Right forelimb (tissue), 1 donor: ENCODE measurements at regions not wholly inside any gene's neighbourhood (a gene's known extent, or its start where the extent isn't known, plus 50 kb on each side); places are given as distances from the start of the nearest gene placed in this dataset.

Experiments used
- DNase-seq: peaks from one replicate; pipeline ENCODE4 v3.0.0-alpha.2; 2018

DNA sequence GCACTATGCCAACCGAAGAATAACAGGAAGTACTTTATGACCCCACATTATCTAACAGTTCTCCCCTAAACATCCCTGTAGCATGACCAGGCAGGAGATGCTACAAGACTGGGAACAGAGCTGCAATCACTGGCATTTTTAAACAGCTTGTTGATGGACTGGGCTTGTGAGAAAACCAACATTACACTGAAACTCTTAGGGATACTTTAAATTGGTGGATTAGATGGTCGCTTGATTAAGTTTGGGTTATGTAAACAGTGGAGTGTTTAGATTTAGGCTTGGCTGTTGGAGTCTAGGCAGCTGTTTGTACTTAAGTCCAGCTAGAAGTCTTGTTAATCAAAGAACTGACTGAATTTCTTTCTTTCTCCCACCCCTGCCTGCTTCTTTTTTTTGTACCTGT lies 234.1 kb upstream of the BMP2 start:
- no peak for DNase-seq

DNA sequence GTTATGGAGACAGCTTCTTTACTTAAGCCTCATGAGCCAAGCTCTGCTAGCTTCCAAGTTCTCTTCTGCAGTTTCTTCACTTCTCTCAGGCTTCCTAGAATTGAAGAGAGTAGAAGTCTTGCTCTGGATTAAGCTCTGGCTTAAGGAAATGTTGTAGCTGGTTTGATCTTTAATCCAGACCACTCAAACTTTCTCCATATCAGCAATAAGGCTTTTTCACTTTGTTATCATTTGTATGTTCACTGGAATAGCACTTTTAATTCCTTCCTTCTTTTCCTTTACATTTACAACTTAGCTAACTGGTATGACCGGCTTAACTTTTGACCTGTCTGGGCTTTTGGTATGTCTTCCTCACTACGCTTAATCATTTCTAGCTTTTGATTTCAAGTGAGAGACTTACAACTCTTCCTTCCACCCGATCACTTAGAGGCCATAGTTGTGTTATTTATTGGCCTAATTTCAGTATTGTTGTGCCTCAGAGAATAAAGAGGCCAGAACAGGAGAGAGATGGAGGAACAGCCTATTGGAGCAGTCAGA lies 236.6 kb upstream of the BMP2 start:
- no peak for DNase-seq

DNA sequence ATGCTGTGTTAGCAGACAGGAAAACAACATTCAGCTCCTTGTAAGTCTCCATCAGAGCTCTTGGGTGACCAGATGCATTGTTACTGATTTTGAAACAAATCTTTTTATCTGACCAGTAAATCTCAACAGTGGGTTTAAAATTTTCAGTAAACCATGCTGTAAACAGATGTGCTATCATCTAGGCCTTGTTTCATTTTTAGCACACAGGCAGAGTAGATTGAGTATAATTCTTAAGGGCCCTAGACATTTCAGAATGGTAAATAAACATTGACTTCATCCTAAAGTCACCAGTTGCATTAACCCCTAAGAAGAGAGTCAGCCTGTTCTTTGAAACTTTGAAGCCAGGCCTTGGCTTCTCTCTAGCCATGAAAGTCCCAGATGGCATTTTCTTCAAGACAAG lies 237.2 kb upstream of the BMP2 start:
- no peak for DNase-seq

DNA sequence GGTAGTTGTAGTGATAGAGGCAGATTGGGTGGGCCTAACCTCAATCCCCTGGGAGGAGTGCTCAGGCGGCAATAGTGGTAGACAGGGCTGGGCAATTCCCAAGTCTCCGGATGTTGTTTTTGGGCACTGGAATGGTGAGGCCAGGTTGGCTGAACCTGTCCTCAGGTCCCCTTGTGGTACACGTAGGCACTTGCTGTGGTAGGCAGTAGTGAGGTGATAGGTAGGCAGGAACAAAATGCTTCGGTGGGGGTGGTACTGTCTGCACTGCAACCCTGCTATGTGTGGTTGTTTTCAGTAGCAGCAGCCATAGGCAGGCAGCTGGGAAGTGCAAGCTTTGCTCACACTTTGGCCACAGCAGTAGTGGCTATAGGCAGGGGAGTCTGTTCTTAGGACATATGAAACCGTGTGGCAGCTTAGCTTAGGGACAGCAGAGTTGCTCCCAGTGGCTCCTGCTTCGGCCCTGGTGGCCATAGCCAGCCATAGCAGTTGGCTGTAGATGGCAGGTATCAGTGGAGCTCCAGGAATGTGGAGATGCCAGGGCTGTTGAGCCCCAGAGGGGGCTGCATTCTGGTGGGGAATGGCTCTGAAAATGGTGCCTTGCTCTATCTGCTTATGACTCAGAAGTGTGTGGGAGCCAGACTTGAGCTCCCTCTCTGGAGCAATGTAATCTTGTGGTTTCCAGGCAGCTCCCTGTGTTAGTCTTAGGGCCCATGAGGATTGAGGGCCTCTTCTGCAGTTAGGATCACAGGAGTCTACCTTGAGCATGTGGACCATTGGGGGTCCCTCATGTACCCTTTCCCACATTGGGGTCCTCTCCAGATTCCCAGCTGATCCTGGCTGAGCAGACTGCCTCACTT lies 241.8 kb upstream of the BMP2 start:
- DNase-seq: no peak

DNA sequence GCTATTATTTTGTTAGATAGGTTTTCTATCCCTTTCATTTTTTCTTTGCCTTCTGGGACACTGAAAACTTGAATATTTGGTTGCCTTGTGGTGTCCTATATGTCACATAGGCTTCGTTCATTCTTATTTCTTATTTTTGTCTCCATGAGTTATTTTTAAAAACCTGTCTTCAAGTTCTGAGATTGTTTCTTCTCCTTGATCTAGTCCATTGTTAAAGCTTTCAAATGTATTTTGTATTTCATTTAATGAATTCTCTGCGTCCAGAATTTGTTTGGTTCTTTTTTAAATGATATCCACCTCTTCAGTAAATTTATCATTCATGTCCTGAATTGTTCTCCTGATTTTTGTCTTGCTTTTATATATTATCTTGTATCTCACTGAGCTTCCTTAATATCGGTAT lies 243.2 kb upstream of the BMP2 start:
- no peak for DNase-seq

DNA sequence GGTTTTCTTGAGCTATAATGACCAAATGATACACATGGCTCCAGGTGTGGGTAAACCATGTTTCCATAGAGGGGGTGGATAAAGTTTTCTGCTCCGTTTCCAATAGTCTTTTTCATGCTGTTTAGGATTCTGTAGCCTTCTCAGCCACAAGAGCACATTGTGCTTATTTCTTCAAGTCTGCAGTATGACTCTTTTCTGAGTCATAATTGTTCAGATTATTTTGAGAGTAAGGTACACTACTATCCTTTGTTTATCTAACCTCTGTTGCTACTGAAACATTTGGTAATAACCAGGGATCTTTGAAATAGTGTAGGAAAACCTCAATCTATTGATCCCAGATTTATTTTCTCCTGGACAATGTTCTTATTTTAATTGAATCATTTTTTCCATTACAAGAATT lies 247.9 kb upstream of the BMP2 start:
- no peak for DNase-seq

DNA sequence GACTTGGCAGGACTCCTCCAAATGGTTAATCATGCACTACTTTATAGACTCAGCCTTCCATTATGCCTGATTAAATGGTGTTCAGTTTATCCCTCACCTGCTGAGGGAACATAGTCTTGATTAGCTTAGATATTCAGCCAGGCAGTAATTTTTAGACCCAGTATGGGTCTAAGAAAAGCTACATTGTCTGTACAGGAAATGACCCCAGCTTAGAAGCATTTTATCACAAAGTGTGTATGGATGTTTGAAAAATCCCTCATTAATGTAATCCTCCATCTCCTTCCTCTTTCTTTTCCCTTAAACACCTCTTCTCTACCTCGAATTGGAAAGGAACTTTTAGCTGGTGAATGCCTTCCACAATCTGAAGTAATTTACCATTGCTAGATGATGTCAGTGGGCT lies 252.2 kb upstream of the BMP2 start:
- no peak for DNase-seq

DNA sequence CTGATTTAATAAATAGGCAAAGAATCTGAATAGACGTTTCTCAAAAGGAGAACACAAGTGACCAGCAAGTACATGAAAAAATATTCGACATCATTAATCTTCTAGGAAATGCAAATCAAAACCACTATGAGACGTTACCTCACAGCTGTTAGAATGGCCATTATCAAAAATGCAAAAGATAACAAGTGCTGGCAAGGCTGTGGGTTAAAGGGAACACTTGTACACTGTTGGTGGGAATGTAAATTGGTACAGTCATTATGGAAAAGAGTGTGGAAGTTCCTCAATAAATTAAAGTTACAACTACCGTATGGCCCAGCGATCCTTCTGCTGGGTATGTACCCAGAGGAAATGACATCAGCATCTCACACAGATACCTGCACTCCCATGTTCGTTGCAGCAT lies 253.9 kb upstream of the BMP2 start:
- no peak for DNase-seq

DNA sequence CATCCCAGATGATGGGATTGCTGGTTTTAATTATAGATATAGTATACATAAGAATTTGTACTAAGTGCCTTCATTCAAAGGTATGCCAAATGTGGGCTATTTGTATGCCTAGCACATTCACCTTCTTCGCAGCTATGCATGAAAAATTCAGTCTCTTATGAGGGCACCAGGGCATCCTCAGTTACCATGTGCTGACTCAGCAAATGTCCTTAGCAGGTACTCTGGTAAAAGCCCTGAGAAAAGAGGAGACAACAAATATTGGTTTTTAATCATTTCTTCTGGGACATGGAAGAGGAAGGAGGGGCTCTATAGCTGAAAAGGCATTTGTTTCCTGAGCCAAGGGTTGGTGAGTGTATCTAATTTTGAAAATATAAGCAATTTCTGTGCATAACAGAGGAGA lies 258.1 kb upstream of the BMP2 start:
- no peak for DNase-seq

DNA sequence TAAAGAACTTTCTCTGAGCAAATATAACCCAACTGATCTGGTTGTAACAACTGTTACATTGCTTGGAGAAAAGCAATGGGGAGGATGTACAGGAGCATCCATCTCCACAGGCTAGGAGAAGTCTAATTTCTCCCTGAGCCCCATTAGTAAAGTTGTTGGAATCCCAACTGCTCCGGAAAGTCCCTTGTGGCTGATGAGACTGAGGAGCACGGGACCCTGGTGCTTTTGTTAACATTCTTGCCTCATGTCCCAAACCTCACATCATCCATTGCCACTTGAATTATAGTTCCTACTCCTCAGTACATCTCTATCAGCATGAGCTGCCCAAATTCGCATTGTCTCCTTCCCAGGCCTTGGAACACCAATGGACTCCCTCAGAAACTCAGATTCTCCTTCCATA lies 260.6 kb upstream of the BMP2 start:
- no peak for DNase-seq

DNA sequence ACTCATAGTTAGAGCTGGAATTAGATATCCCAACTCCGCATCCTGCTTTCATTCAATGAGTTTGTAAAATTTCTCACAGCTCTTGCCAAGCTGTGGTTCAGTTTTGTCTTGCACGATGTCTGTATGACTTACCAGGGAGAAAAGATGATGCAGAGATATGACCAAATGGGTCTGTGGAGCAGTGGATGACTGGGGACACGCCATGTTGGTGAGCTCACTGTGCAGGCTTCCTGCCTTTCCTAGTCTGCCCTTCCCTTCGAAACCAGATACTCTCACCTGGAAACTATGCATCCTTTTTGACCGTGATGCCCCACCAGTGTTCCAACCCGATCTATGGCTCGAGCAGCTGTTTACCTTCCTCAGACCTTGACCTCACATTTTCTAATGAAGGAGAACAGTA lies 262.7 kb upstream of the BMP2 start:
- no peak for DNase-seq

DNA sequence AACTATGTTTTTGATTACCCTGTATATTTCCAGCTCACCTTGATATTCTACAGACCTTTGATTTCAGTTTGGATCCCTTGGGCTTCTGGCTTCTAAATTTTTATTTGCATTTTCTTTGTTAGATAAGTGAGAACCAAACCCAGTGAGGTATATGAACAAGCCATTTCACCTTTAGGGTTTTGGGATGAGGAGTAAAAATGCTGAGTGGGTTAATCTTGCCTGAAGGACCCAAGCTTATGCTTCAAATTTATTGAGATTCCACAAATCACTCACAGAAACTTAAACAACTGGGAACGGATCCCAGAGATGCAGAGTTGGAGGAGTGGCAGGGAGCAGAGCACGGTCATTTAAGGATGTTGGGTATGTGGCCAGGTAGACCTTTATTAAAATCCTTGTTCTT lies 263.3 kb upstream of the BMP2 start:
- no peak for DNase-seq

DNA sequence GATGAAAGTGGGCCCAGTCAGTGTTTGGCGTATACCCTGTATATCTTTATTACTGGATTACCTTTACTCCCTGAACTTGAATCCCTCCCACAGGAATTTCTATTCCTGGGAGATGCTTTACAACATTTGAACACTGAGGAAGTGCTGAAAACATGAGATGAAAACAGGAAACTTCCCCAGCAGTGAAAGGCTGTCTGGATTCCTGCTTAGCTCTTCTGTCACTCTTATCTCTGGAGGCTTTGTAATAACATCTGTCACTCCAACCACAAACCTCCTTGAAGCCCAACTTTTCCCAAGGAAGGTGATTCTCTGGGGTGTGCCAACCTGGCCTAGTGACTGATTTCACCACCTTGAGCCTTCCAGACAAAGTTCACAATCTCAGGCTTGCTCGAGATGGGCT lies 264.5 kb upstream of the BMP2 start:
- DNase-seq: no peak

DNA sequence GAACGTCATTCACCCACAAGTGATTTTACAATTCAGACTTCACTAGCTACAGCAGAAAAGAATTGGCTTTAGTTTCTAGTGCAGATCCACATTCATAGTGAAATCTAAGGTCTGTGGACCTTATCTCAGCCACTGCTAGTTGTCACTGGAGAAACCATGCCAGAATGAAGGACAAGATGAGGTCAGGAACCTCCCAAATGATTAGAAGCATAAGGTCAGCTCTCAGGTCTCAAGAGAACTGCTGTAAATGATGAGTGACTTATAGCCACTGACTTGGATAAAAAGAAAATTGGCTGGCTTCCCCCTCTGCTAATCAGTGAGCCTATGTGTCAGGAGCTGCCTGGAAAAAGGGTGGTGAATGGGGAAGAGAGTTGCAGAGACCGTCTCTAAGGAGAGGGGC lies 265.3 kb upstream of the BMP2 start:
- DNase-seq: no peak

DNA sequence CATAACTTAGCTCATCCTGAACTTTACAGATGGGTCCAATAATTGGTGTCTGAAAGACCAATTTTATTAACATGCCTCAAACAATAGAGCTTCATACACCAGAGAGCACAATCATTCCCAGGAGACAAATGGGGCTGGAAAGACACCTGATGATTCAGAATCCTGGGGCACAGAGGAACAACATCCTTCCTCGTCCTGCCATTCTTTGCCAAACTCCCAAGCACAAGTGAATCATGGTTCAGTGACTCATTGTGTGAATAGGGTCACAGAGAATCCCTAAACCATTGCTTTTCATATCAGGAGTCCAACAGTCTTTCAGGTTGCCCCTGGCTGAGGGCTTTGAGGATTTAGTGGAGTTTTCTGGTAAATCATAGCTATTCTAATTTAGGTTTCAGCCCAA lies 266.4 kb upstream of the BMP2 start:
- no peak for DNase-seq

DNA sequence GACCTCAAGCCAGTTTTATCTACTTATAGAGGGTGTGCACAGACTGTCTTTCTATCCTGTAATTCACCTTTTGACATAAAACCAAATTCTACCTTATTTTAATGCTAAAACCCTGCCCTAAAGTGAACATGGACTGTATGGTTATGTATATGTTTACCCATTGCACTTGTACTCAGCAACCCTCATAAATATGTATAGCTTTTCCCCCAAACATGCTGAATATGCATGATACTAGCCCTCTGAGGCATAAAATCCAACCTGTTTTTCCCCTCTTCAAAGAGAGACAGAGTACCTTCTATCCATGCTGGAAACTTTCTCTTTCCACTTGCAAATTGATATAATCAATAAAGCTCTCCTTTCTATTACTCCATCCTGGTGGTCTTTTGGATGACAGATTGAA lies 267.9 kb upstream of the BMP2 start:
- no peak for DNase-seq

DNA sequence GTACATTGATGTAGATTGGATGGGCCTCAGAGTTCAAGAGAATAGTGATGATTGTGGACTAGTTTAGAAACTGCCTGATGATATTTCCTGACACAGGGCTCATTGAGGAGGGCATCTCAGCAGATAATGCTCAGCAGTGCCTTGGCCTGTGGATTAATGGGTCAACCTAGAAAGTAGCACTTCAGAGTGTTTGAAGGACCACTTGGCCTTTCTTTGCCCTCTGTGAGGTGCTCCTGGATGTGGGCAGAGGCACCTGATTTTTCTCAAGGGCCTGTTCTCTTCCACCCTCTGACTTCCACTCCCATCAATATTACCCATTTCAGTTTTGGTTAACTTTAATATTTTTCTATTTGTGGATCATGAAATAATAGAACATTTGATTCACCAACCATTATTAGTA lies 270.6 kb upstream of the BMP2 start:
- no peak for DNase-seq

DNA sequence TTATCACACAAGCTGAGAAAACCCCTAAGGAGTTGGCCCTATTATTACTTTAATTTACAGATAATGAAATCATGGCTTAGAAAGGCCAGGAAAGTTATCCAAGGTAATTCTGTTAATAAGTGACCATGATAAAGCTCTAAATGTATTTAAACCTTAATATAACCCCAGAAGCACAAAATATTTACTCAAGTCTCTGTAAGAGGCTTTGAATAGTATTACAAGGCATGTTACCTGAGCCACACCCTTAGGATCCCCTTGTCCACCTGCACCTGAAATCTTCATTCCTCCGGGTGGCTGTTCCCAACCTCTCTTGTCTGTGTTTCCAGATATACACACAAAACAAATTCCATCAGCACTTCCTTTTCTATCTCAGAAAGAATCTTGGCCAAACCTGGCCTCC lies 271.6 kb upstream of the BMP2 start:
- no peak for DNase-seq

DNA sequence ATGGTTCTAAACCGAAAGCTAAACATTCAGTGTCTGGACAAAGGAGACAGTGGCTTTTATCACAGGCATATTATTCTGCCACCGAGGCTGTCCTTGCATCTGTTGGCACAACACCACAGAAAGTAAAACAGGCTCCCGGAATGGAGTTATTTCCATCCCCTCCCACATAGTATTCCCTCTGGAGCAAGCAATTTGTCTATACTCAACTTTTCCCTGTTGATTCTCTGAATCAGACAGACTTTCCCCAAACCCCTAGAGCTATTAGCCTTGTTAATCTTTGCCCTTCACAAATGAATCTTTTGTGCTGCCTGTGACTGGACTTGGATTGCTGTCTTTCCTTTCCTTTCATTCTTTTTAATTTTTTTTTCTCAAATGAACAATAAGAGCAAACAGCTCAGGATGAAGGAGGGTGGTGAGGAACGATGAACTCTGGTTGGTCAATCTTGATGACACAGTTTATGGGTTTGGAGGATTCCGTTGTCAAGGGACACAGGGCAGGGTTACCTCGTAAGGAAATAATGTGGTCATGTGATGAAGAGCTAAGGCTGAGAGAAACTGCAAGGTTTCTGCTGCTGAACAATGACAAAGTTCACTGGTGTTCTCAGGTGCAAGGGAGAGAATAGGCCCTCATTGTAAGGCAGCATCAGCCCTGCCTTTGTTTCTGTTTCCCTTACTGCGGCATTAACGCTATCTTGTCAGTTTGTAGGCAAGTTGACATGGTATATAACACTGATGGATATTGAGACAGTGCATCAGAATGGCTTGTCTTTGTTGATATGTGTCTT lies 275.0 kb upstream of the BMP2 start:
- no peak for DNase-seq

DNA sequence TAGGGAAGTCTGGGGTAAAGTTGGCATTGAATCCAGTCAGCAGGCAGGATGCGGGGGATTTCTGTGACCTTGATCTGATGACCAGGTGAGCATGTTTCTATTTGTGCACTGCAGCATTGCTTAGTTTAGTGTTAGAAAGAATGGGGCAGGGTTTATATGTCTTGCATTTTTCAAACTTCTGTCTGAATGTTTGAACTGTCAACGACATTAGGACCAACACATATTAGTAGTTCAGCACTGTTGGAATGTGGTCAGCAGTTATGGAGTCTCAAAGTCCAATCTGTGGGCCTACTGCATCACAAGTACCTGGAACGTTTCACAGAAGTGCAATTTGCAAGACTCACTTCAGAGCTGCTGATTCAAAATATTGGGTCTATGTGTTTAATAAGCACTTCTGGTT lies 276.6 kb upstream of the BMP2 start:
- DNase-seq: no peak

DNA sequence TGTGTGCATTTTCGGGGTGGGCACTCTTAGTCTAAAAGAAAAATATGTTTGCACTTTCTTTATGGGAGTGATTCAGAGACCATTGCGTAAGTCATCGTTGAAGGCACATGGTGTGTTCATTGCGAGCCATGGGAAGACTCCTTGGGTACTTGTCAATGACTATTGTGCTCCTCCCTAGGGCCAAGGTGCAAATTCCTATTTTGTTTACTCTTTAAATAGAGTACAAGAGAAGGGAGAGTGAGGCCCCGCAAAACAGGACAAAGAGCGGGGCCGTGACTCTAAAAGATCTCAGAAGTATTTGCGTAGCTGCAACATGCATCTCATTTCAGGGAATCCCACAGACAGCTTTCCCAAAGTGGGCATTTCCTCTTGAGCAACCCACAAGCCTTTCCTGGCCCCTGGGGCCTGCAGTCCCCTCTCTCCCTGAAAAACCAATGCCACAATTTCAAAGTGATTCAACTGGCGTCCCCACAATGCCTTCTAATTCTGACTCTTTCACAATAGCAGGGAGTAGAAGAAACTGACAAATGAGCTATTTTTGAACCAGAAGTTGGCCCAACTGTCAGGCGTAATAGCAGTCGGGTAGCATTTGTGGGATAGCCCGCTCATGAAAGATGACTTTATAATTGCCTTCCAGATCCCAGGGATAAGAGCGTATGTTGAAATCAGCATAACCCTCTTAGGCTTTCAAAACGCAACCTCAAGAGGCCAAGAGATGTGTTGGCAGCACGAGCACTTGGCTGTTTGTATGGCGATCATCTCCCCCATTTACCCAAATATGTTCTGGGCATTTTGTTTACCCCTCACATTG lies 277.9 kb upstream of the BMP2 start:
- DNase-seq: no peak

DNA sequence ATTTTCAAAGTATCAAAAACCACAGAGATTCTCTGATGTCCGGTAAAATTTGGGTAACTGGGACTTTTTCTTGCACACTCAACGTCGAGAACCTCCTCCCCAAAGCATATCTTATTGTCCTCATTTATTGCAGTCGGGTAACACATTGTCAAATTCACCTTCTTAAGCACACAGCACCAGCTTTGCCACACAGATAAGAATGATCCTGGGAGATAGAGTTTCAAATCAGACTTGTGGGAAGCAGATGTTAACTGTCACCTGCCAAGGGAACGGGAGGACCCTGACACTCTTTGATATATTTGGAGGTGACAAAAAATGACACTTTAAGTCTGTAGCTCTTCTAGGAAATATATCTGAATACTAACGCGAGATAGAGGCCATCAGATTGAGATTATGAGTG lies 282.1 kb upstream of the BMP2 start:
- DNase-seq: no peak

DNA sequence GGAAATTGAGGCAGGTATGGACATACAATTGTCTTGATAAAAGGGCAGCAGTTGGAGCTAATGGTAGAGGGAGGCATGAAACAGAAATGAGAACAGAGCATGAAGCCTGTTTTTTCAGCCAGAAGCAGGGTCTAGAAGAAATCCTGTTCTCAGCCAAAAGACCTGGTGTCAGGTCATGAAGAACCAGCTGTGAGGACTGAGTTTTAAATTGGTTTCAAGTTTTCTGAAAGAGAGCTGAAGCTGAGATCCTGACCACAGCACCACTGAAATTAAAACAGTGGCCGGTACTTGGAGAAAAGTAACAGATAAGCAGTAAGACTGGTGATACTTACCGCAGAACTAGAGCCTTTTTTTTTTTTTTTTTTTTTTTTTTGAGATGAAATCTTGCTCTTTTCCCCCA lies 283.8 kb upstream of the BMP2 start:
- no peak for DNase-seq
